Lower leg skin (tissue), 4 donors: ENCODE measurements at regions not wholly inside any gene's neighbourhood (a gene's known extent, or its start where the extent isn't known, plus 50 kb on each side); places are given as distances from the start of the nearest gene placed in this dataset.

Experiments
- DNase-seq, 2 donors: peaks; one replicate each; pipeline ENCODE4 v3.0.0-alpha.2; 2019; ENCODE audit warnings: low spot score in 2 of 2
- H3K4me3 ChIP-seq: fragments of 200-600 bp; sonication (generic); 2 replicates; pipeline ENCODE4 v1.5.1; 2017; ENCODE audit warnings: mild to moderate bottlenecking, low read depth; ENCODE audit not compliant: poor library complexity, severe bottlenecking
- POLR2A ChIP-seq, 2 donors: fragments of 450-650 bp; IDR thresholded peaks; one replicate each; pipeline ENCODE4 v1.6.1; 2016 to 2017; ENCODE audit warnings: antibody characterized with exemption in 2 of 2, mild to moderate bottlenecking in 1 of 2, moderate library complexity in 1 of 2
- WGBS, 2 donors: methylation state at CpG; one replicate each; pipeline ENCODE4 v1.1.5; 2018; 5-methylcytosine and 5-hydroxymethylcytosine counted together
- intact Hi-C: fragments of 100-400 bp; cut with DNase I; formaldehyde crosslinking; loops from one replicate; pipeline ENCODE4 v1.15.0; 2023; ENCODE audit warnings: low total_unique reads
- TF ChIP-seq, protein P1 (sequence below), 3 donors: fragments of 450-650 bp; IDR thresholded peaks; one replicate each; pipeline ENCODE4 v1.5.1; 2016; ENCODE audit warnings: antibody characterized with exemption in 3 of 3, mild to moderate bottlenecking in 3 of 3, moderate library complexity in 2 of 3

DNA sequence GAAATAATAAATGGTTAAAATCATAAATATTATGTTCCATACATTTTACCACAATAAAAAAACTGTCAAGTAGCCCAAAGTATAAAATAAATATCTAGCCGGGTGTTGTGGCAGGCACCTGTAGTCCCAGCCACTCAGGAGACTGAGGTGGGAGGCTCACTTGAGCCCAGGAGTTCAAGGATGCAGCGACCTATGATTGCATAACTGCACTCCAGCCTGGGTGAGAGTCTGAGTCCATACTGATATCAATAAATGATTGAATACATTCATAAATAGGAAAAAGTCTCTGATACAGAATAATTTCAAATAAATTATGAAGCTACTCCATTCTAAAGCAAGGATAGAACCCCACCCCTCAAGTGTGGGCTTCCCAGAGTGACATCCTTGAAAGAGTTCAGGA is 68.5 kb upstream of the GATA2 start:
- intact Hi-C loops: no loop called here
- 75 to 76% methylated on average over 2 of the region's 2 CpGs for WGBS, 2 donors
- no peak for DNase-seq
- no peak overlapping the region for H3K4me3 ChIP-seq
- TF ChIP-seq POLR2A (IDR thresholded peaks at IDR 0.05): no peak
- TF ChIP-seq, protein P1, sequence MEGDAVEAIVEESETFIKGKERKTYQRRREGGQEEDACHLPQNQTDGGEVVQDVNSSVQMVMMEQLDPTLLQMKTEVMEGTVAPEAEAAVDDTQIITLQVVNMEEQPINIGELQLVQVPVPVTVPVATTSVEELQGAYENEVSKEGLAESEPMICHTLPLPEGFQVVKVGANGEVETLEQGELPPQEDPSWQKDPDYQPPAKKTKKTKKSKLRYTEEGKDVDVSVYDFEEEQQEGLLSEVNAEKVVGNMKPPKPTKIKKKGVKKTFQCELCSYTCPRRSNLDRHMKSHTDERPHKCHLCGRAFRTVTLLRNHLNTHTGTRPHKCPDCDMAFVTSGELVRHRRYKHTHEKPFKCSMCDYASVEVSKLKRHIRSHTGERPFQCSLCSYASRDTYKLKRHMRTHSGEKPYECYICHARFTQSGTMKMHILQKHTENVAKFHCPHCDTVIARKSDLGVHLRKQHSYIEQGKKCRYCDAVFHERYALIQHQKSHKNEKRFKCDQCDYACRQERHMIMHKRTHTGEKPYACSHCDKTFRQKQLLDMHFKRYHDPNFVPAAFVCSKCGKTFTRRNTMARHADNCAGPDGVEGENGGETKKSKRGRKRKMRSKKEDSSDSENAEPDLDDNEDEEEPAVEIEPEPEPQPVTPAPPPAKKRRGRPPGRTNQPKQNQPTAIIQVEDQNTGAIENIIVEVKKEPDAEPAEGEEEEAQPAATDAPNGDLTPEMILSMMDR (IDR thresholded peaks at IDR 0.05): no peak

GRCh38 chr3:128560768-128561167 is 67.8 kb upstream of the GATA2 start:
- no peak for DNase-seq
- TF ChIP-seq, protein P1 (IDR thresholded peaks at IDR 0.05): no peak
- TF ChIP-seq POLR2A (IDR thresholded peaks at IDR 0.05): no peak
- no peak overlapping the region for H3K4me3 ChIP-seq
- intact Hi-C loops: no loop called here
- WGBS, 2 donors: 87 to 91% methylated on average over 12 of the region's 12 CpGs

DNA sequence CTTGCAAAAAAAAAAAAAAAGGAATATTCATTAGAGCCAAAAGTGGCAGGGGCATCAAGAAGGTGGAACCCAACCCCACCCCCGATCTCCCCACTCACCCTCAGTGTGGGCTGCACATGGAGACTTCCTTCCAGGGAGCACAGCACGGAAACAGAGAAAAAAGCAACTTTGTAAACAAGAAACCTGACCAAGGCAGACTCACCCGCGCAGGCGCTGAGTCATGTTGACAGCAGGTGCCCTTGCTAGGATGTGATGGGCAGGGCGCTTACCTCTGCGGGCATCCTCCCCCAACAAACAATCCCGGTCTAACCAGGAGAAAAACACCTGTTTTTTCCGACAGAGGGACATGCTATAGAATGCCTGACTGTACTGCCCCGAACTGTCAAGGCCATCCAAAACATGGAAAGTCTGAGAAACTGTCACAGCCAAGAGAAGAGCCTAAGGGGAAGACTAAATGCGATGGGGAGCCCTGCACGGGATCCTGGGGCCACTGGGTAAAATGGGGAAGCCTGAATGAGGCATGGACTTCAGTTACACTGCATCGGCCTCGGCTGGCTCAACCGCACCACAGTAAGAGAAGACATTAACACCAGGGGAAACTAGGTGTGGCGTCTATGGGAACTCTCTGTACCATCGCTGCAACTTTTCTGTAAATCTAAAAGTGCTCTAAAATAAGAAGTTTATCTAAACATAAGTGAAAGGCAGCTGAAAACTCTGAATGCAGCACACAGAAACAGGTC is 66.7 kb upstream of the GATA2 start:
- TF ChIP-seq POLR2A (IDR thresholded peaks at IDR 0.05): no peak
- TF ChIP-seq, protein P1 (IDR thresholded peaks at IDR 0.05): no peak
- WGBS, 2 donors: 41 to 46% methylated on average over 17 of the region's 17 CpGs
- intact Hi-C loops: no loop called here
- H3K4me3 ChIP-seq: no peak overlapping the region
- no peak for DNase-seq

DNA sequence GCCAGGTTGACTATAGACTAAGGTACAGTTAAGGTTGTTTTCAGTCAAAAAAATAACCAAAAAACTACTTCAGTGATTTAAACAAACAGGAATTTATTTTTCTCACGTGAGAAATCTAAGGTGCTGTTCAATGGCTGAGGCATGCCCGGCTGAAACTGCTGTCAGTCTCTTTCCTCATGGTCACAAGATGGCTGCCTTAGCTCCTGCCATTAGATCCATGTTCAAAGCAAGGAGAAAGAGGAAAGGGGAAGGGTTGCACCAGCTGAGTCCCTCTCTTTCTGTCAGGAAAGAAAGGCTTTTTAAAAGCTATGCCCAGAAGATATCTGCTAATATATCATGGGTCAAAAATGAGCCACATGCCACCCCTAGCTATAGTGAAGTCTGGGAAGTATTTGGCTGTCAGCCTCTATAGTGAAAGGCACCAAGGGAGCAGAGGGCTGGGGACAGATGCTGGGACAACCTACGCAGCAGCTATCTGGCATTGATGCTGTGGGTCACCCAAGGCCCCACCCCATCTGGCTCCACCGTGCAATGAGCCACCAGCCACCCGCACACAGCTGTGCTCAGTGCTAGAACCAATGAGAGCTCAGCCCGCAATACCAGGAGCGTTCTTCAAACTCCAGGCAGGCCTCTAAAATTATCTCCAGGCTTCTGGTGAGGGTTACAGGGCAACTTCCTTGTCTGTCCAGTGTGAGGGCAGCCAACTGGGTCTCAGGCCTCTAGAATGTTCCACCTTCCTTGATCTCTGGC is 64.7 kb upstream of the GATA2 start:
- no peak overlapping the region for H3K4me3 ChIP-seq
- TF ChIP-seq, protein P1 (IDR thresholded peaks at IDR 0.05): no peak
- no peak for TF ChIP-seq POLR2A (IDR thresholded peaks at IDR 0.05)
- DNase-seq: no peak
- 92 to 93% methylated on average over 7 of the region's 7 CpGs for WGBS, 2 donors
- intact Hi-C loops: no loop called here

DNA sequence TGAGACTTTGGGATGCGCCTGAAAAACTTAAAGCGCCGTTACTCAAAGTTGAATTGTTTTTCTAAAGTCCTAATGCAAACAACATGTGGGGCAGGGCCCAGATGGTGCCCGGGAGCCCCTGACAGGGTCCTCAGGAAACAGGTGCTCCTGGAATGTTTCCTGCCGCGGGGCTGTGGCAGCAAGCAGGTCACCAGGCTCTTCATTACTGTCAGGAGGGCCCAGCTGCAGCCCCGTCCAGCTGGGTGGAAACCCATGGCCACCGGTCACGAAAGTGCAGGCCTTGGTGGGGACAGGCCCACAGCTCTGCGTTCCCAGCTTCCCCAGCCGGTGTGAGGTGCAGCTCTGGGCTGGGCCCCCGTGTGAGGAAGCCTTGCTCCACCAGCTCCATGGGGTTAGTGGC is 63.9 kb upstream of the GATA2 start:
- intact Hi-C loops: no loop called here
- 38 to 54% methylated on average over 9 to 12 of the region's 12 CpGs for WGBS, 2 donors
- TF ChIP-seq, protein P1 (IDR thresholded peaks at IDR 0.05): no peak
- no peak for TF ChIP-seq POLR2A (IDR thresholded peaks at IDR 0.05)
- H3K4me3 ChIP-seq: no peak overlapping the region
- DNase-seq: no peak
